IMR-90 (cell line): ENCODE measurements at regions not wholly inside any gene's neighbourhood (a gene's known extent, or its start where the extent isn't known, plus 50 kb on each side); places are given as distances from the start of the nearest gene placed in this dataset.

Experiments used
- POLR2A ChIP-seq: IDR thresholded peaks from 2 replicates; pipeline ENCODE4 v1.6.1; 2012; ENCODE audit warnings: mild to moderate bottlenecking, low read depth, low read length
- RAD21 ChIP-seq: IDR thresholded peaks from 2 replicates; pipeline ENCODE4 v1.6.1; 2012; ENCODE audit warnings: low read length, improper control_type of control experiment
- TF ChIP-seq, protein P1 (sequence below): conservative IDR thresholded peaks from 2 replicates; pipeline ENCODE4 v1.5.1; 2012; ENCODE audit warnings: mild to moderate bottlenecking, low read depth, low read length, improper control_type of control experiment

DNA sequence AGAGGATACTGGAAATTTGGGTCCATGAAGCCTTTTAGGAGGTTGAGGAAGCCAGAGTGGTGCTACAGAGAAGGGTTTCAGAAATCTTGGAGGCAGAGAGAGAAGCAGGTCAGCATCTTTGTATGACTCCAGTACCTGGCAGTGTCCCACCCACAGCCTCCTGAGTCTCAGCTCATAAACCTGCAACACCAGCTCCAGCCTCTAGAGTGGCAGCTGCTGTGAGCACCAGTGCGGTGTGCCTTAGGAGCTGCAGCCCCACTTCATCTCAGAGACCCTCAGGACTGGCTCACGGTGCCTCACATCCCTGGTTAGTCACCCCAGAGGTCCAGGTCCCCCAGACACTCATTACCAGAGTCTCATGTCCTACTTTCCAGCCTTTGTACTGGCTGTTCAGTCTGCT lies 84.8 kb upstream of the PRKAR2B start:
- TF ChIP-seq, protein P1, sequence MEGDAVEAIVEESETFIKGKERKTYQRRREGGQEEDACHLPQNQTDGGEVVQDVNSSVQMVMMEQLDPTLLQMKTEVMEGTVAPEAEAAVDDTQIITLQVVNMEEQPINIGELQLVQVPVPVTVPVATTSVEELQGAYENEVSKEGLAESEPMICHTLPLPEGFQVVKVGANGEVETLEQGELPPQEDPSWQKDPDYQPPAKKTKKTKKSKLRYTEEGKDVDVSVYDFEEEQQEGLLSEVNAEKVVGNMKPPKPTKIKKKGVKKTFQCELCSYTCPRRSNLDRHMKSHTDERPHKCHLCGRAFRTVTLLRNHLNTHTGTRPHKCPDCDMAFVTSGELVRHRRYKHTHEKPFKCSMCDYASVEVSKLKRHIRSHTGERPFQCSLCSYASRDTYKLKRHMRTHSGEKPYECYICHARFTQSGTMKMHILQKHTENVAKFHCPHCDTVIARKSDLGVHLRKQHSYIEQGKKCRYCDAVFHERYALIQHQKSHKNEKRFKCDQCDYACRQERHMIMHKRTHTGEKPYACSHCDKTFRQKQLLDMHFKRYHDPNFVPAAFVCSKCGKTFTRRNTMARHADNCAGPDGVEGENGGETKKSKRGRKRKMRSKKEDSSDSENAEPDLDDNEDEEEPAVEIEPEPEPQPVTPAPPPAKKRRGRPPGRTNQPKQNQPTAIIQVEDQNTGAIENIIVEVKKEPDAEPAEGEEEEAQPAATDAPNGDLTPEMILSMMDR, result no peak
- no peak for TF ChIP-seq RAD21
- TF ChIP-seq POLR2A, result no peak
